Activated CD8-positive, alpha-beta T cell treated with anti-CD3 and anti-CD28 coated beads, Interleukin-2, amount 10 ng/mL, durations not matched to agents 7 days and 5 days (primary cell): ENCODE measurements at regions not wholly inside any gene's neighbourhood (a gene's known extent, or its start where the extent isn't known, plus 50 kb on each side); places are given as distances from the start of the nearest gene placed in this dataset.

ENCODE experiments used
- ATAC-seq: fragments of 150-1000 bp; cut with Tn5 transposase; one replicate; pipeline ENCODE4 v1.10.0; 2021; ENCODE audit warnings: moderate library complexity
- CTCF ChIA-PET: fragments of 350-600 bp; sonication (Branson Sonifier 250); formaldehyde crosslinking; loops from one replicate; lab custom pipeline; 2021; ENCODE audit warnings: antibody characterized with exemption; lab: Charles Lee
- POLR2A ChIA-PET: fragments of 350-600 bp; sonication (Branson Sonifier 250); formaldehyde crosslinking; loops from one replicate; lab custom pipeline; 2021; ENCODE audit warnings: antibody characterized with exemption; lab: Charles Lee
- DNase-seq: peaks from one replicate; pipeline ENCODE4 v3.0.0-alpha.2; 2020
- H3K27ac Mint-ChIP-seq: one replicate; pipeline ENCODE4 v1.8.0; 2021; ENCODE audit warnings: mild to moderate bottlenecking, mixed read lengths
- H3K27me3 Mint-ChIP-seq: one replicate; pipeline ENCODE4 v1.8.0; 2021; ENCODE audit warnings: low read depth, mixed read lengths
- H3K36me3 Mint-ChIP-seq: one replicate; pipeline ENCODE4 v1.8.0; 2021; ENCODE audit warnings: low read depth, mixed read lengths
- H3K4me1 Mint-ChIP-seq: one replicate; pipeline ENCODE4 v1.8.0; 2021; ENCODE audit warnings: low read depth, mixed read lengths
- H3K4me3 Mint-ChIP-seq: one replicate; pipeline ENCODE4 v1.8.0; 2021; ENCODE audit warnings: mild to moderate bottlenecking, mixed read lengths
- H3K9me3 Mint-ChIP-seq: one replicate; pipeline ENCODE4 v1.8.0; 2022; ENCODE audit warnings: mixed read lengths; ENCODE audit not compliant: insufficient read depth

GRCh38 chr6:45787384-45787783, 228.3 kb downstream of the CLIC5 start:
- ChIA-PET CTCF (no interaction called here), POLR2A (no interaction called here)
- no peak overlapping the region for H3K4me3 Mint-ChIP-seq
- no peaks in the 10 kb centered on the region for H3K4me1 Mint-ChIP-seq
- H3K36me3 Mint-ChIP-seq = no peaks in the 10 kb centered on the region
- DNase-seq (no peak), ATAC-seq (no peak)
- no peaks in the 10 kb centered on the region for H3K27me3 Mint-ChIP-seq
- no peak overlapping the region for H3K27ac Mint-ChIP-seq
- H3K9me3 Mint-ChIP-seq = no peaks in the 10 kb centered on the region

- Mint-ChIP-seq H3K36me3 (no peaks in the 10 kb centered on the region), H3K9me3 (no peaks in the 10 kb centered on the region), H3K4me3 (no peak overlapping the region), H3K27ac (no peak overlapping the region), H3K4me1 (no peaks in the 10 kb centered on the region), H3K27me3 (no peaks in the 10 kb centered on the region)
- ATAC-seq = no peak
- CTCF ChIA-PET = no interaction called here
- DNase-seq = no peak
- POLR2A ChIA-PET = no interaction called here
Observed at GRCh38 chr6:45786355-45786781, 229.3 kb downstream of the CLIC5 start.

- H3K27ac Mint-ChIP-seq = no peak overlapping the region
- H3K36me3 Mint-ChIP-seq = no peaks in the 10 kb centered on the region
- ATAC-seq (no peak), DNase-seq (no peak)
- H3K4me3 Mint-ChIP-seq = no peak overlapping the region
- CTCF ChIA-PET = interaction anchor here (0.5 kb wide), 1 partner anchor 11 kb away, joined by 3 read pairs; no protein-coding TSS in a partner anchor
- no peaks in the 10 kb centered on the region for H3K9me3 Mint-ChIP-seq
- H3K4me1 Mint-ChIP-seq = no peaks in the 10 kb centered on the region
- POLR2A ChIA-PET = no interaction called here
- no peaks in the 10 kb centered on the region for H3K27me3 Mint-ChIP-seq
Observed at GRCh38 chr6:45784250-45784649, 231.4 kb downstream of the CLIC5 start.

GRCh38 chr6:45783716-45784115, 231.9 kb downstream of the CLIC5 start:
- no peaks in the 10 kb centered on the region for H3K27me3 Mint-ChIP-seq
- H3K4me1 Mint-ChIP-seq = no peaks in the 10 kb centered on the region
- ChIA-PET POLR2A (no interaction called here), CTCF (interaction anchor here (1.1 kb wide), 1 partner anchor 69 kb away, joined by 5 read pairs; no protein-coding TSS in a partner anchor)
- no peaks in the 10 kb centered on the region for H3K36me3 Mint-ChIP-seq
- no peak overlapping the region for H3K27ac Mint-ChIP-seq
- no peaks in the 10 kb centered on the region for H3K9me3 Mint-ChIP-seq
- no peak for DNase-seq
- no peak overlapping the region for H3K4me3 Mint-ChIP-seq
- ATAC-seq = no peak

- Mint-ChIP-seq H3K36me3 (no peaks in the 10 kb centered on the region), H3K27ac (no peak overlapping the region), H3K9me3 (no peaks in the 10 kb centered on the region), H3K4me1 (no peaks in the 10 kb centered on the region), H3K4me3 (no peak overlapping the region), H3K27me3 (no peaks in the 10 kb centered on the region)
- no peak for DNase-seq
- ChIA-PET POLR2A (no interaction called here), CTCF (no interaction called here)
- ATAC-seq = no peak
Observed at GRCh38 chr6:45781890-45782289, 233.8 kb downstream of the CLIC5 start.

GRCh38 chr6:45780523-45780922, 235.1 kb downstream of the CLIC5 start:
- H3K4me1 Mint-ChIP-seq = no peaks in the 10 kb centered on the region
- POLR2A ChIA-PET = interaction anchor here (0.6 kb wide), 1 partner anchor 134 kb away, joined by 3 read pairs; no protein-coding TSS in a partner anchor
- CTCF ChIA-PET = no interaction called here

GRCh38 chr6:45775026-45775697, 240.5 kb downstream of the CLIC5 start:
- POLR2A ChIA-PET = no interaction called here
- CTCF ChIA-PET = no interaction called here
- Mint-ChIP-seq H3K27ac (no peak overlapping the region), H3K4me1 (no peaks in the 10 kb centered on the region), H3K9me3 (no peaks in the 10 kb centered on the region), H3K27me3 (peaks cover 3% of the 10 kb centered on the region), H3K4me3 (no peak overlapping the region), H3K36me3 (no peaks in the 10 kb centered on the region)
- DNase-seq (no peak), ATAC-seq (no peak)

More at GRCh38 chr6:45780523-45780922, 235.1 kb downstream of the CLIC5 start:
- ATAC-seq = no peak
- H3K36me3 Mint-ChIP-seq = no peaks in the 10 kb centered on the region
- no peak for DNase-seq
- H3K4me3 Mint-ChIP-seq = no peak overlapping the region
- no peaks in the 10 kb centered on the region for H3K9me3 Mint-ChIP-seq
- H3K27ac Mint-ChIP-seq = no peak overlapping the region
- H3K27me3 Mint-ChIP-seq = no peaks in the 10 kb centered on the region

GRCh38 chr6:45773906-45774305, 241.8 kb downstream of the CLIC5 start:
- H3K36me3 Mint-ChIP-seq = no peaks in the 10 kb centered on the region
- H3K9me3 Mint-ChIP-seq = no peaks in the 10 kb centered on the region
- H3K4me1 Mint-ChIP-seq = no peaks in the 10 kb centered on the region
- DNase-seq (no peak), ATAC-seq (no peak)
- no peak overlapping the region for H3K27ac Mint-ChIP-seq
- peaks cover 3% of the 10 kb centered on the region for H3K27me3 Mint-ChIP-seq
- CTCF ChIA-PET = no interaction called here
- H3K4me3 Mint-ChIP-seq = no peak overlapping the region
- POLR2A ChIA-PET = no interaction called here

GRCh38 chr6:45772886-45773495, 242.7 kb downstream of the CLIC5 start:
- Mint-ChIP-seq H3K4me1 (no peaks in the 10 kb centered on the region), H3K4me3 (no peak overlapping the region), H3K9me3 (no peaks in the 10 kb centered on the region), H3K27ac (no peak overlapping the region), H3K36me3 (no peaks in the 10 kb centered on the region), H3K27me3 (peaks cover 3% of the 10 kb centered on the region)
- no peak for DNase-seq
- ChIA-PET CTCF (no interaction called here), POLR2A (no interaction called here)
- no peak for ATAC-seq

- ATAC-seq = no peak
- H3K27ac Mint-ChIP-seq = no peak overlapping the region
- no peak overlapping the region for H3K4me3 Mint-ChIP-seq
- DNase-seq = no peak
- H3K27me3 Mint-ChIP-seq = peaks cover 3% of the 10 kb centered on the region
- peaks cover under 1% of the 10 kb centered on the region for H3K9me3 Mint-ChIP-seq
- ChIA-PET CTCF (no interaction called here), POLR2A (no interaction called here)
- no peaks in the 10 kb centered on the region for H3K4me1 Mint-ChIP-seq
- no peaks in the 10 kb centered on the region for H3K36me3 Mint-ChIP-seq
Observed at GRCh38 chr6:45772051-45772450, 243.6 kb downstream of the CLIC5 start.

- Mint-ChIP-seq H3K4me3 (no peak overlapping the region), H3K9me3 (peaks cover 27% of the 10 kb centered on the region), H3K27me3 (no peaks in the 10 kb centered on the region), H3K4me1 (no peaks in the 10 kb centered on the region), H3K36me3 (no peaks in the 10 kb centered on the region), H3K27ac (no peak overlapping the region)
- ChIA-PET CTCF (interaction anchor here (0.6 kb wide), 3 partner anchors 22 to 199 kb away, joined by 3 to 5 read pairs (median 3); no protein-coding TSS in a partner anchor), POLR2A (no interaction called here)
- no peak for DNase-seq
- no peak for ATAC-seq
Observed at GRCh38 chr6:45763281-45763680, 252.4 kb downstream of the CLIC5 start.

- no peak for DNase-seq
- Mint-ChIP-seq H3K27me3 (no peaks in the 10 kb centered on the region), H3K27ac (no peak overlapping the region), H3K36me3 (no peaks in the 10 kb centered on the region), H3K4me3 (no peak overlapping the region), H3K9me3 (peaks cover 14% of the 10 kb centered on the region), H3K4me1 (no peaks in the 10 kb centered on the region)
- ChIA-PET CTCF (no interaction called here), POLR2A (no interaction called here)
- ATAC-seq = no peak
Observed at GRCh38 chr6:45759472-45759810, 256.2 kb downstream of the CLIC5 start.
